ENCODE measurements at regions not wholly inside any gene's neighbourhood (a gene's known extent, or its start where the extent isn't known, plus 50 kb on each side); places are given as distances from the start of the nearest gene placed in this dataset.

DNA sequence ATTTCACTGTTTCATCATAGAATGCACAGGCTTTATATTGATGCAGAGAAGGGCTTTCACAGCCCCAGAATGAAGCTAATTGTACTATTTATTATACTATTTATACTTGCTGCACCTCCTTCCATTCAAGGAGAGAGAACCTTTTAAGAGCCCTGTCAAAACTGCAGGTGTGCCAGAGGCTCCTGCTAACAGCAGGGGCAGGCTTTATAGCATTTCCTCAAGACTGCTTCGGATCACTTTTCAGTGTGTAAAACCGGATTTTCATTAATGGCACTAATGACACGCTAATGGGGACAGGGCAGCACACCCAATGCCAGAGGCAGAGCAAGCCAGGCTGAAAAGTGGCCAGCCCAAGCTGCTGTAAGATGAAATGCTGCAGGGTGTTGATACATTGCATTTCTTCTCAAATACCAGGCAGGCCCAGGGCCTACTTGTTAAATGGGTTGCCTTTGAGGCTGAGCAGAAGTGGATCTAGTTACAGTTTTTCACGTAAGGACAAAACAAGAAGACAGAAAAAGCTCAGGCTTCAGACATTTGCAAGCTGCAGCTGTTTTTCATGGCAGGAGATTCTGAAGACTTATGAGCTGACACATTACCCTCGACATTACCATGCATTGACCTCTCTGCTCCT, 487.7 kb upstream of the BTBD3 start:
- in situ Hi-C loops (cut with MboI; ENCODE audit: low sequenced_read_pairs): no loop called here

DNA sequence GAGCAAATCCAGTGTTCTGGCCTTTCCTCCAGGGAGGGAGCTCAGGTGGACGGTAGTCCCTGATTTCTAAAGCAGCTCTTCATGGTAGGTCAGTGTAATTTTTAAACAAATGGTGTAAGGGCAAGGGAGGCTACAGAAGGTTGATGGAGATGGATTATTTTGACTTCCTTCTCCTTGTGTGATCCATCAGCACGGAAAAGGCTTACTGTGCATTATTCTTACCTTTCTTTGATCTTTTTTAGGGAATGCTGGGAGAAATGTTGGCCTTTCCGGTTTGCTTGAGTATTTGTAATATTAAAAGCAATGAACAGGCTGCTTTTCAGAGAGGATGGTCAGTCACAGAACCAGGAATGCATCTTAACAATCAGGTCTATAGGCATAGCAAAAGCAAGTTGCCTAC, 487.0 kb upstream of the BTBD3 start:
- in situ Hi-C loops (cut with MboI; ENCODE audit: low sequenced_read_pairs): no loop called here

DNA sequence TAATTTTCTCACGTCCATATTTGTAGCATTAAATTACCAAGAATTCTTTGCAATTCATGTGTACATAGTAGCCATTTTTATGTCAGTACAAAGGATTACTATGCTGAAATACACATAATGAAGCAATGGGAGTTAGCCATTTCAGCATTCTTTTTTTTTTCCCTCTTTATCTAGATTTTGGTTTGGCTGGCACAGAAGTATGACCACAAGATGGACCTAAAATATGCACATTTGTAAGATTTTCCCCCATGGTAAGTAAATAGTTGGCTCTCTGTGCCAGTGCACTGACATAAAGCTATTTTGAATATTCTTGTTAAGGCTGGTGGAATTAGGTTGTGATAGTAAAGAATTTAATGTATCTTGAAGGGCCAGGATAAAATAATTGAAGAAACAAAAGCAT, 486.1 kb upstream of the BTBD3 start:
- in situ Hi-C loops (cut with MboI; ENCODE audit: low sequenced_read_pairs): no loop called here

DNA sequence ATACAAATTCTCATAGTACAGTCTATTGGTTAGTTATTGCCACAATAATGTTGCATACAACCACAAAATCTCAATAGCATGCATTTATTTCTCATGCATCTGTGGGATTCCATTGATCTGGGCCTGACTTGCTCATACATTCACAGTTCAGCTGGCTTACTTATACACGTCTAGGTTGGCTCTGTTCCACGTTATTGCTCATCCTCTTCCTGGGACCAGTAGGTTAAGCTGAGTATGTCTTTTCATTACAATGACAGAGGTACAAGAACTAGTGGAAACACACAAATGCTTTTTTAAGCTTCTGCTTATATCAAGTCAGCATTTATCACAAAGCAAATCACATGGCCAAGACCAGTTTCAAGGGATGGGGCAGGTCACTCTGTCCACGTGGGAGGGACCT, 485.3 kb upstream of the BTBD3 start:
- in situ Hi-C loops (cut with MboI; ENCODE audit: low sequenced_read_pairs): no loop called here

DNA sequence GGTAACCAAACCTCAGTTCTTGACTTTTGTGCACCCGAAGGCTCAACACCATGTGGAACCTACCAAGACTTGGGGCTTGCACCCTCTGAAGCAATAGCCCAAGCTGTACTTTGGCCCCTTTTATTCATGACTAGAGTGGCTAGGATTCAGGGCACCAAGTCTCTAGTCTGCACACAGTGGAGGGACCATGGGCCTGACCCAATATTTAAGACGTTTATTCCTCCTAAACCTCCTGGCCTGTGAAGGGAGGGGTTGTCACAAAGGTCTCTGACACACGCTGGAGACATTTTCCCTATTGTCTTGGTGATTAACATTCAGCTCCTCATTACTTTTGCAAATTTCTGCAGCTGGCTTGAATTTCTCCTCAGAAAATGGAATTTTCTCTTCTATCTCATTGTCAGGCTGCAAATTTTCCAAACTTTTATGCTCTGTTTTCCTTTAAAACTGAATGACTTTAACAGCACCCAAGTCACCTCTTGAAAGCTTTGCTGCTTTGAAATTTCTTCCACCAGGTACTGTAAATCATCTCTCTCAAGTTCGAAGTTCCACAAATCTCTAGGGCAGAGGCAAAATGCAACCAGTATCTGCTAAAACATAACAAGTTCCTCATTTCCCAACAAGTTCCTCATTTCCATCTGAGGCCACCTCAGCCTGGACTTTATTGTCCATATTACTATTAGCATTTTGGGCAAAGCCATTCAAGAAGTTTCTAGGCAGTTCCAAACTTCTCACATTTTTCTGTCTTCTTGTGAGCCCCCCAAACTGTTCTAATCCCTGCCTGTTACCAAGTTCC, 481.4 kb upstream of the BTBD3 start:
- in situ Hi-C loops (cut with MboI; ENCODE audit: low sequenced_read_pairs): no loop called here

DNA sequence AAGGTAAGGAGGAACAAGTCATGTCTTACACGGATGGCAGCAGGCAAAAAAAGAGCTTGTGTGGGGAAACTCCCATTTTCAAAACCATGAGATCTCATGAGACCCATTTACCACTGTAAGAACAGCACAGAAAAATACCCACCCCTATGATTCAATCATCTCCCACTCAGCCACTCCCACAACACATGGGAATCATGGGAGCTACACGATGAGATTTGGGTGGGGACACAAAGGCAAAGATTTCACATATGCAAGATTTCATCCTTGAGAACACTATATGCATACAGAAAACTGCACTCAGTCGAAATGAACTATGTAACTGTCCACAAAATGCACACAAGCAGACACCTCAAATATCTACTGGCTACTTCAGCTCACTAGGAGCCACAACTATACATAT, 480.6 kb upstream of the BTBD3 start:
- in situ Hi-C loops (cut with MboI; ENCODE audit: low sequenced_read_pairs): no loop called here

DNA sequence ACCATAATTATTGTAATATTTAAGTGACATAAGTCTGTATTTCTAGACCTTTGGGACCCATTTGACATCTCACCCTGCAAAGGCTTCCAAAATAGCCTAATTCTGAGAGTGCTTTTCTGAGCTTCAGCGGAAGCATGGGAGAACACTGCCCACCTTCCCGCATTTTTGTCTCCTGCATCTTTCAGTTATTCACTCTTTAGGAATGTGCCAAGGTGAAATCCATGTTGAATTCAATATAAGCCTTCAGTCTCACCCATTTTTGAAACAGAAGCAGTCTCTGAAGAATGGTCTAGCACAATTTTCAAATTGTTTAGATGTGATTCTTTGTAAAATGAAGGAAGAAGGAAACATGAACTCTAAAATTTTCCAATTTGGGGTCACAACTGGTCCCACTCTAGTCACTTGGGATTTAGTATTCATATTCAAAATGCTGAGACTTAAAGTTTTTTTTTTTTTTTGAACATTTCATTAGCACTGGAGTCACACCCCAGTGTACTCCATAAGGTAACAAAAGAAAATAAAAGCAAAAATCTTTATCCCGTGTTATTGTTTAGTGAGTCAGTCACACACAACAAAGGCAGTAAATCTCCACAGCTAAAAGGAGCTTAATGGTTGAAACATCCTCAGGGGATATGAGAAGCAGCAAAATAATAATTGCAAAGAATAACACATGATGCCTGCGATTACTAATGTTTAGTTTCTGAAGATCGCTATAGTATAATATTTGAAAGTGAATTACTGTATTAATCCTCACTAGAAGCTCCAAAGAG, 479.9 kb upstream of the BTBD3 start:
- in situ Hi-C loops (cut with MboI; ENCODE audit: low sequenced_read_pairs): no loop called here

DNA sequence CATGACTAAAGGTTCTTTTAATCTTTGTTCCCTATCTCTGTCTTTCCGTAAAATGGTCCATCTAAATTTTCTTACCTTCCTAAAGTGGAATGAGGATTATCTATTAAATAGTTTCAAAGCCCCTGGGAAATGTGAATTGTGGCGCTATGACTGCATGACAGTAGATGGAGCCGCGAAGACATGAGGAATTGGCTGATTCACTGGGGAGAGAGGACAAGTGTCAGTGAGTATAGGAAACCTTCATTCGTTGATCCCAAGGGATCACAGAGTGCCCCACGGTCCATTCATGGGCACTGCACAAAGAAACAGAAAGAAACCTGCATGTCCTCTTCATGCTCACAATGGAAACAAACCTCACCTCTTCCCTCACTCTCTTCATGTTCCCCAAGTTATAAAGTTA, 479.3 kb upstream of the BTBD3 start:
- in situ Hi-C loops (cut with MboI; ENCODE audit: low sequenced_read_pairs): no loop called here

DNA sequence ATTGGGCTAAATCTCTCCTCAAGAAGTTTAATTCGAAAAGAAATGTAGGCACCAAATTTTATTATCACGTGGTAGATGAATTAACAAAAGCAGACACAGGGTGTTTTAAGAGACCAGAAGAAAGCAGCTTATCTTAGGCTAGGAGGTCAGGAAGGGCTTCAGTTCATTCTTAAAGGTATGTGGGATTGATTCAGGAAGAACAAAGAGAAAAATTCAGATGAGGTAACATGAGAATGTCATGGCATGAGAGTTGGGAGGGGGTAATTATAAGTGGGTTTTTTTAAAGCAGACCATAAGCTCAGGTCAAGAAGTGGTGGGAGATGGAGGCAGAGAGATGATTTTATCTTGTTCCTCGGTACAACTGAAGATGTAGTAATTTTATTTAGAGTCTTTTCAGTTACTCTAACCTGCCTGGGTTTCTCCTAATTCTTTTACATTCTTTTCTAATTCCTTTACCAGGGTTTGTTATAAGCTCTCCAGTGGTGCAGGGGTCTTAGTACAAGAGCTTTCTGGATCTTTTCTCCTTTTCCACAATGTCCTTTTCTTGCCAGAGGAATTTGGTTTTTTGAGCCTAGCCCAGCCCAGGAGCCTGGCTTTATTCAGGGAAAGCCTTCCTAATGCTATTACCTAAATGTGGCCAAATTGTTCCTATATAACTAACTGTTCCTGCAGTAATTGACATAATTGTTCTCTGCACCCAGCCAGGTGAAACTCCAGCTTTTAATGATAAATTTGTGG, 474.1 kb upstream of the BTBD3 start:
- in situ Hi-C loops (cut with MboI; ENCODE audit: low sequenced_read_pairs): no loop called here

DNA sequence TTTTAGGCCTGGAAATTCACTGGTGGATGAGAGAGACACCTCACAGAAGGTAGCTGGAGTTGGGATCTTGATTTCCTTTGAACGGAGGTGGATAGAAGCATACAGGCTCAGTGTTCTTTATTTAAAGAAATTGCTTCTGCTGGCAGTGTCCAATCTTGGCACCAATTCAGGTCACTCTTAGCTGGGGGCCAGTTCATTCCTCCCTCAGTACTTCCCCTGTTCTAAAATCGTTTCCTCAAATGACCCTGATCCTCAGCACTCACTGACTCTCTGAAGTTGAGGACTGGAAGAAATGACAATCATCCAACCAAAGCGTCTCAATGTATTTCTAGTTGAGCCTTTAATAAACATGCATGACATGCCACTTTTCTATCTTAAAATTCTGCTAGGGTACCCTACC, 472.5 kb upstream of the BTBD3 start:
- in situ Hi-C loops (cut with MboI; ENCODE audit: low sequenced_read_pairs): no loop called here

DNA sequence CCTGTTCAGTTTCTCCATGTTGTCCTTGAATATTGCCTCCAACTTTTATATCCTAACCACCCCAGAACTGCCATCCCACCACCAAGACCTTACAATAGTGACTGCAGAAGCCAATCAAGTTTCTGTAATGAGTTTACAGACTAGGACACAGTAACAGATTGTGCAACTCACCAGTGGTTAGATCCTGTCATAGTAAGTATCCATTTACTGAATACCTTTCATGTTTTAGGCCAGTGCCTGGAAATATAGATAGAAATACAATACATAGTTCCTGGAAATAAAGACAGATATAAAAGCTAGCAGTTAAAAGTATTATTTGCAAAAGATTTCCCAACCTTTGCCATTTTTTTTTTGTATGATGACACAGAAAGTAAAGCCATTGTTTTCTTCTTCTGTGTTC, 471.8 kb upstream of the BTBD3 start:
- in situ Hi-C loops (cut with MboI; ENCODE audit: low sequenced_read_pairs): no loop called here

DNA sequence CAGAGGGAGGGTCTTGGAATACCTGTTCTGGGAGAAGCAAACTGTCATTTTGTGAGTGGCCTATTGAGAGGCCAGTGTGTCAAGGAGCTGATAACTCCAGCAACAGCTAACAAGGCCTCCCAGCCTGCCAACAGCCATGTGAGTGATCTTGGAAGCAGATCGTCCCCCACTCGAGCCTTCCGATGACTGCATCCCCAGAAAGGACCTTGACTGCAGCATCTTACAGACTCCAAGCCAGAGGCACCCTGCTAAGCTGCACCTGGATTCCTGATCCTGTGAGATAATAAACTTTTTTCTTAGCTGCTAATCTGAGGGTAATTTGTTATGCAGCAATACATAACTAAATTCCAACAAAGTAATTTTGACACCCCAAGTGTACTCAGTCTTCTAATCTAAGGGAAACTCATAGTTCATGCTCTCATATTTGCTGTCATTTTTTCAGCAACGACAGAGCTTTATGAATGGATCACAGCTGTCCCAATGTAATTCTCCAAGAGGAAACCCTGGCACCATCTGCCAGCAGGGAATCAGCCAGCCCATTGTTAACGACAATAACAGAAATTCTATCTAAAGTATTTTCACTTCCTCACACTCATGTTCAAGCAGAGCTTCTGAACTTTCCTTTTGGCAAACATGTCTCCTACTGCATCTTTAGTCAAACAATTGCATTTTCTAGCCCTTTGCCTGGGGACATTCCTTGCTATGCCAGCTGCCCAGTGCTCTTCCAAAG, 470.2 kb upstream of the BTBD3 start:
- in situ Hi-C loops (cut with MboI; ENCODE audit: low sequenced_read_pairs): no loop called here

DNA sequence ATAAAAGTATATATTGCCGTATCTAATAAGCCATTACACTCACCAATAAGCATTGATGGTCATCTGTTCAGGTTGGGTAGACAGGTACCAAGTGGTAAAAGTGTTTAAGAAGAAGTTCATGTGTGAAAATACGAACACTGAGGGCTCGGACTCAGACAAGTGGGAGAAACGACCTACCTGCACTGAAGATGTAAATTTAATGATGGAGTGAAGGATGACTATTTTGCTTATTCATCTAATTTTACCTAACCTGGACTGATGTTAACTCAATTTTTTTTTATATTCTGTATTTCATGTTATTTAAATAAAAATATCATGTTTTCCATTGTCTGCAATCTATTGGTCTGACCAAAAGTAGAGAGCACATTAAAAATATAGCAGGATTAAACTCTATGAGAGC, 469.1 kb upstream of the BTBD3 start:
- in situ Hi-C loops (cut with MboI; ENCODE audit: low sequenced_read_pairs): no loop called here

DNA sequence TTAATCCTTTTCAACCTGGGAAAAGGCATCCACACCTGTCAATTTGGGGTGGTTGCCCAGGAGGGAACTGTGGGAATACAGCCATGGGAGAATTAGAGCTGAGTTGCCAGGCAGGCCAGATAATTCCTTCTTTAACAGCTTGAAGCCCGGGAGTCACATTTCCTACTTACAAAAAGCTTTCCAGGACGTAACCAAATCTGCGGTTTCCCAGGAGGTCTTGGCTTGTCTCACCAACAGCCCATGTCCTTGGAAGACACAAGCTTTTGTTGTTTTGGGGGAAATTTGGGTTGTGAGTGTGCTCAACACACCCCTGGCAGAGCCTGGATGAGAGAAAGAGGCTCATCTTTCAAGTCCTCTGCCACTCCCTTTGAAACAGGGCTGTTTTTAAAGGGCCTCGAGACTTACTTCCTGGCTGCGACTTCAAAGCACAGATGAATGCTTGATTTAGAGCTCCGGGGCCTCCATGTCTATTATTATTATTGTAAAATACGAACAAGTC, 465.9 kb upstream of the BTBD3 start:
- in situ Hi-C loops (cut with MboI; ENCODE audit: low sequenced_read_pairs): no loop called here

DNA sequence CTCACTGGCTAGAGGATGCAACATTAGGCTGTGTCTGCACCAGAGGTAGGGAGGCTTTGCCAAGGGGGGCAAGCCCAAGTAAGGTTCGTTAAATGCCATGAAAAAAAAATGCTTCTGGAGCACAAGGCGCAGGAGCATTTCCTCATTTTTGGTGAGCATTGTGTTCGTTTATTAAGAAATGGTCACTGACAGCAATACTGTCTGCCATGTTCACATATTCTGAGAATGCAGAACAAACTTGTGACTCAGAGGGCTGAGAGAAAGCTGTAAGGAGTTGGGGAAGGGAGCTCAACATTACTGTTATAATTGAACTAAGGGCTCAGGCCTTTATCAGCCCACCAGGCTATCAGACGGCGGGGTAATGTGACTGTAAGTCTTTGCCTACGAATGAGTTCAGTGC, 465.4 kb upstream of the BTBD3 start:
- in situ Hi-C loops (cut with MboI; ENCODE audit: low sequenced_read_pairs): no loop called here

DNA sequence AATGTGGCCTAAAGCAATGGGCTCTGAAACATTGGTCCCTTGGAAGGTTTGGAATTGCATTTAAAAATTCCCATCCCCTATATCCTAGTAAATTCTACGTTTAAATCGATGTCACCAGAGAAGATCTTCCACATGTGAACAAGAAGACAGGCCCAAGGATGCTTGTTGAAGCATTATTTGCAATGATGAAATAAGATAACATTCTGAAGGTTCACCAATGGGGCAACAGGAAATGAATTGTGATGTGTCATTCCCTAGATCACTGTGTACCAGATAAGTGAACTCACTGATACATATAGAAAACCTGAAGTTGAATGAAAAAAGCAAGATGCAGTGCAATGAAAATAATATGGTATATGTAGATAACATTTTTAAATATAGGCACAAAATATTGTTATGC, 464.3 kb upstream of the BTBD3 start:
- in situ Hi-C loops (cut with MboI; ENCODE audit: low sequenced_read_pairs): no loop called here

DNA sequence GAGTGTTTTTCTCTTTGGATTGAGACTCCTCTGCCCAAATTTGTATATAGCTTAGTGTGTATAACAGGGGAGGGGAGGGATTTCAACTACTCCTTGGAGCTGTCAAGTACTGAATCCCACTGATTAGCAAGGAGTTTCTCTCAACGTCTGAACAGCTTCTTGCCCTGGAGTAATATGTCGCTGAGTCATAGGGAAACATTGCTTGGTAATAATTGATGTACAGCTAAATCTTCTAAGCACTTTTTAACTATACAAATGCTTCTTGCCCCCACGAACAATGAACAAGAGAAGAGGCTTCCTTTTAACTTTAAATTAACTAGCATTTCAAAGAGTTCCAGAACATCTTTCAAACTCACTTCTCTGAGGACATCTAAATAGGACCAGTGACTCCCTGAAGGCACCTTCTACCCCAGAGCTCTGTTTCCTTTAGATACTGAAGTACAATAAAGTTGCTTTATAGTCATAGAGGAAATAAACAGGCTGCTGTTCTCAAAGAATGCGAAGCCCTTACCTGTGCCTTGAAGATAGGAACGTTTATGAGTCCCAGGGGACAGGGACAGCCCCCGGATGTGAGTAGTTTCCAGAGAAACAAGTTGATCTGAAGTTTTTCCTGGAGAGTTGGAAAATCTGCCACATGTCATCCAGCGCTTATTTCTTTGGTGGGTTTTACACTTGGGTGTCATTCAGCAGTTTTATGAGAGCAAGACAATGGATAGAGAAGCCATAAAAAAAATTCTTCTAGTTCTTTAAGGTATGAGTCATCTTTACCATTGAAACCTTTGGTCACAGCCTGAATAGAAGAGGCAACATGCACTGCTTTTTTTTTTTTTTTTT, 462.5 kb upstream of the BTBD3 start:
- in situ Hi-C loops (cut with MboI; ENCODE audit: low sequenced_read_pairs): no loop called here

DNA sequence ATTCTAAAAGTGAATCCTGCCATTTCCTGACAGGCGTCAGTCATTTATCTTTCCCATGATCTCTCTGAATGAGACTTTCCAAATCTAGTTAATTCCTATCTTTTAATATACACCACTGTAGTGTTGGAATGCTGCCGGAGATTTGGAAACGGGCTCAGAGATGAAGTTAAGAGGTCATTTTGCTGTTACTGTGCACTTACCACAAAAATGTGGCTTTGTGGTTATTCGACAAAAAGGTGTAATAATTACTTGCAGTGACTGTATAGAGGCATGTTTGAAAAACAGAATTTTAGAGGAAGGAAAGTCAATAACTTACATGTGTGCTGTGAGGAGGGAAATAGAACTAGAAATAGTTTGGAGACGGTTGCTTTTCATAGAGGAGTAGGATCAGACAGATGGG, 460.2 kb upstream of the BTBD3 start:
- in situ Hi-C loops (cut with MboI; ENCODE audit: low sequenced_read_pairs): no loop called here

DNA sequence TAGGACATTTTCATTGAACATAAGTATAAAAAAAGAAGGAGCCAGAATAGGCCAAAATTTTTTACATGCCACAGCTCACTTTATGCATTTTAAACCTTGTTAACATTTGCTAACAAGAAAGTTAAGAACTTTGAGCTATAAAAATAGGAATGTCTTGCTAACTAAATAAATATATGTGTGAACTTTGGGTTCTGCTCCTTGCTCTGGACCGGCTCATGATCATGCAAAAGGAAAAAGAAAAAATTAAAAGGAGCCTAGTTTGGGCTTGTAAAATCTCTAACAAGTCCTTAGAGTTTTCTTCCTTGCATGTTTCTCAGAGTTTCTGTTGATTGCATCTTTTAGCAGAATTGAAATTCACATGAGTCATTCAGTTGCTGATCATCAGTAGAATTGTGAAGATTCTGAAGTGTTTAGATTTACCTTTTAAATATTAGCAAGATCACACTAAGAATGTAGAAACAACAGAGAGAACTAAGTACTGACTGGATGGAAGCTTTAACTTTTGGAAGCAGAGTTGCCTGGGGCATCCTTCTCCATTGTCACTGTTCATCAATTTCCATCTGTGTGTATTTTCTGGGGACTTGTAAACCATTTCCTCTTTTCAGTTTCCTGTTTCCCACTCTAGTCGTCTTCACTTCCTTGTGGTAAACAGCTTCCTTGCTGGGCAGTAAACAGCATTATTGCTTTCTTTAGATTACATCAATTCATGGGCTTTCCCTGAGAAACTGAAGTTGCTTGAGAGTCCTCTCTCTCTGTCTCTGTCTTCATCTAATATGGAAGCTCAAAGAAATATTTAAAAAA, 458.4 kb upstream of the BTBD3 start:
- in situ Hi-C loops (cut with MboI; ENCODE audit: low sequenced_read_pairs): no loop called here
